C1 segment of cervical spinal cord (tissue), 14 donors: ENCODE measurements at regions not wholly inside any gene's neighbourhood (a gene's known extent, or its start where the extent isn't known, plus 50 kb on each side); places are given as distances from the start of the nearest gene placed in this dataset.

ENCODE experiments used
- DNase-seq, 14 donors: peaks; one replicate each; lab custom pipeline; 2025; lab: John Stamatoyannopoulos, UW

GRCh38 chr15:100783291-100783690 lies 96.3 kb upstream of the ALDH1A3 start:
- no peak for DNase-seq

- DNase-seq = no peak
Measured at GRCh38 chr15:100783760-100784492, 95.7 kb upstream of the ALDH1A3 start.

DNA sequence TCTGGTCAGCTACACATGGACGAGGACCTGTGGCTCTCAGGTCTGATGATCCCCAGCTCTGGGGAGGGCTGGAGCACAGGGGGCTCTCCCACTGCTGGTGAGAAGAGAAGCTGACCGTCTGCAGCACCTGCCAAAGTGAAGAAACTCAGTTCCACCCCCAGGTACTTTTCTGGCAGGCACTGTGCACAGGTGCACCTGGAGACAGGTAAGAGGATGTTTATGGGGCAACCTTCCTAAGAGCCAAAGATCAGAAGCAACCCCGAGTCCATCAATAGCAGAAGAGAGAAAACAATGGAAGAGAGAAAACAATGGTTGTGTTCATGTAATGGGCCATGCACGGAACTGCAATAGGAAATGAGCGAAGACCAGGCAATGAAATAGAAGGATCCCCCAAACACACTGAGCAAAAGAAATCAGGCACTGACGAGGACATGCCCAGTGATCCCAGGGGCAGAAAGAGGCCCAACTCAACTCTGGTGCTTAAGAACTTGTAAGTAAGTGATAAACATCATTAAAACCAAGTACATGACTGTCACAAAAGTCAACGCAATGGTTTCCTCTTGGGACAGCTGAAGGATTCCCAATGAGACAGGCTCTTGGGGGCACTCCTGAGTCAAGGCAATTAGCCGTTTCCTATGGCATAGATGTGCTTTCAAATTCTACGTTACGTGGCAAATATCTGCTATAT lies 95.0 kb upstream of the ALDH1A3 start:
- DNase-seq = no peak

GRCh38 chr15:100785181-100786138 lies 94.2 kb upstream of the ALDH1A3 start:
- no peak for DNase-seq

GRCh38 chr15:100786139-100786531 lies 93.5 kb upstream of the ALDH1A3 start:
- DNase-seq = no peak

GRCh38 chr15:100786901-100787566 lies 92.6 kb upstream of the ALDH1A3 start:
- DNase-seq = no peak

GRCh38 chr15:100787567-100788417 lies 91.8 kb upstream of the ALDH1A3 start:
- no peak for DNase-seq

GRCh38 chr15:100788418-100789105 lies 91.1 kb upstream of the ALDH1A3 start:
- no peak for DNase-seq

- DNase-seq = no peak
Measured at GRCh38 chr15:100790786-100791265, 88.8 kb upstream of the ALDH1A3 start.

- DNase-seq = no peak
Measured at GRCh38 chr15:100794008-100794407, 85.6 kb upstream of the ALDH1A3 start.

- DNase-seq = no peak
Measured at GRCh38 chr15:100801256-100801900, 78.3 kb upstream of the ALDH1A3 start.

GRCh38 chr15:100802421-100803170 lies 77.0 kb upstream of the ALDH1A3 start:
- DNase-seq = no peak

- no peak for DNase-seq
Measured at GRCh38 chr15:100803171-100803440, 76.5 kb upstream of the ALDH1A3 start.

- no peak for DNase-seq
Measured at GRCh38 chr15:100806157-100806556, 73.5 kb upstream of the ALDH1A3 start.

DNA sequence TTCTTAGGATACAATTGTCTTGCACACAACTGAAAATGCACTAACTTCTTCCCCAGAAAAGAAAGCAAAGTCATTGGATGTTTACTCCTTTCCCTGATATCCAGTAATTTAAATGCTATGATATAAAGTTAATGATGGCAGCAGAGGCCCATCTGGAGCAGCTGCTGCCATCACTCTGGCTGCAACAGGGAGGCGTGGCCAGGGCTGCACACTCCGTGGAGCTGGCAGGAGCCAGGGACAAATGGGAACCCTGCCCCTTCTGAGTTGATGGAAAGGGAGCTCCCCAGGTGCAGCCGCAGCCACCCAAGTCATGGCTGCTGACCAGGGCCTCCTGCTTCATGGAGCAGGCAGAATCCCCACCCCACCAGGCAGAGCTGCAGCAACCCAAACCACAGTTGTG lies 72.6 kb upstream of the ALDH1A3 start:
- DNase-seq = no peak

DNA sequence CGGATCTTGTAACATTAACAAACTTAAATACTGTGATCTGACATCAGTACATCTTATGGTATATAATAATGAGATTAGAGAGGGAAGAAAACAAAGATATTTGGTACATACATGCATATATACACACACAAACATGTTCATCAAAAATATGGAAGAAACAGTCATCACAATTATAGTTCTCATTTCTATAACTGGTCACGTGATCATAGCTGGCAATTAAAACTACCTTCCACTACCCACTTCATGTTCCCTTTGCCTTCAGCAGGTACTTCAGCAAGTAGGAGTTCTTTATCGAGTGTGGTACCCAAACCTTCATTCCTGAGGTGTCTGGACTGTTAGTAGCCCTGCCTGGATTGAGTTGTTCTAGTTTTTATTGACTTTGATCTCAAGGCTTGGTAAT lies 70.9 kb upstream of the ALDH1A3 start:
- no peak for DNase-seq

GRCh38 chr15:100809151-100809550 lies 70.5 kb upstream of the ALDH1A3 start:
- no peak for DNase-seq

DNA sequence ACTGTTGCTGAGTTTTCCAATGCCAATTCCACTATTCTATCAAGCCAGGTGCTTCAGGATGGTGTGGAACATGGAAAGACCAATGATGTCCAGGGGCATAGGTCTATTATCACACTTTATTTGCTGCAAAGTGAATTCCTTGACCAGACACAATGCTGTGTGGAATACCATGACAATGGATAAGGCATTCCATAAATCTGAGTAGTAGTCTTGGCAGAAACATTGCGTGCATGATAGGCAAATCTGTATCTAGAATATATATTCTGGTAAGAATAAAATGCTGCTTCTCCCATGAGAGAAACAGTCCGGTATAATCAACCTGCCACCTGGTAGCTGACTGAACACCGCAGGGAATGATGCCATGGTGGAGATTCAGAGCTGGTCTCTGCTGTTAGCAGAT lies 70.0 kb upstream of the ALDH1A3 start:
- no peak for DNase-seq

GRCh38 chr15:100810229-100810628 lies 69.4 kb upstream of the ALDH1A3 start:
- DNase-seq = no peak
